ENCODE measurements at regions not wholly inside any gene's neighbourhood (a gene's known extent, or its start where the extent isn't known, plus 50 kb on each side); places are given as distances from the start of the nearest gene placed in this dataset.

DNA sequence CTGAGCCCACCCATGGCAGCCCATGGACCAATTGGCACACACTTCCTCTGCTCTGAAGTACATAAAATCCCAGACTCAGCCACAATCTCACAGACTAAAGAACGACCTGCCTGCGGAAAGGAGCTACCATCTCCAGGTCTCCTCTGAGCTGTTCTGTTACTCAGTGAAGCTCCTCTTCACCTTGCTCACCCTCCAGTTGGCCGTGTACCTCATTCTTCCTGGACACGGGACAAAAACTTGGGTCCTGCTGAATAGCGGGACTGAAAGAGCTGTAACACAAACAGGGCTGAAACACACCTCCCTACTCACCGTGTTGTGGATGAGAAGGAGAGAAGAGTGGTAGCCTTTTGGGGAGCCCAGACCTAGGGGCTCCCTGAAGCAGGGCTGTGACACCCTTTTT lies 128.7 kb downstream of the GAS1 start:
- Histone ChIP-seq H3K27me3 (no peaks in the 10 kb centered on the region), H3K36me3 (no peaks in the 10 kb centered on the region), H3K9me3 (no peaks in the 10 kb centered on the region), H3K4me1 (no peaks in the 10 kb centered on the region), H3K4me3 (ENCODE audit: low read depth, low read length) (no peak overlapping the region)
- TF ChIP-seq, protein P1, sequence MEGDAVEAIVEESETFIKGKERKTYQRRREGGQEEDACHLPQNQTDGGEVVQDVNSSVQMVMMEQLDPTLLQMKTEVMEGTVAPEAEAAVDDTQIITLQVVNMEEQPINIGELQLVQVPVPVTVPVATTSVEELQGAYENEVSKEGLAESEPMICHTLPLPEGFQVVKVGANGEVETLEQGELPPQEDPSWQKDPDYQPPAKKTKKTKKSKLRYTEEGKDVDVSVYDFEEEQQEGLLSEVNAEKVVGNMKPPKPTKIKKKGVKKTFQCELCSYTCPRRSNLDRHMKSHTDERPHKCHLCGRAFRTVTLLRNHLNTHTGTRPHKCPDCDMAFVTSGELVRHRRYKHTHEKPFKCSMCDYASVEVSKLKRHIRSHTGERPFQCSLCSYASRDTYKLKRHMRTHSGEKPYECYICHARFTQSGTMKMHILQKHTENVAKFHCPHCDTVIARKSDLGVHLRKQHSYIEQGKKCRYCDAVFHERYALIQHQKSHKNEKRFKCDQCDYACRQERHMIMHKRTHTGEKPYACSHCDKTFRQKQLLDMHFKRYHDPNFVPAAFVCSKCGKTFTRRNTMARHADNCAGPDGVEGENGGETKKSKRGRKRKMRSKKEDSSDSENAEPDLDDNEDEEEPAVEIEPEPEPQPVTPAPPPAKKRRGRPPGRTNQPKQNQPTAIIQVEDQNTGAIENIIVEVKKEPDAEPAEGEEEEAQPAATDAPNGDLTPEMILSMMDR (IDR thresholded peaks at IDR 0.05; ENCODE audit: low read depth, low read length) = no peak
- no peak for DNase-seq

DNA sequence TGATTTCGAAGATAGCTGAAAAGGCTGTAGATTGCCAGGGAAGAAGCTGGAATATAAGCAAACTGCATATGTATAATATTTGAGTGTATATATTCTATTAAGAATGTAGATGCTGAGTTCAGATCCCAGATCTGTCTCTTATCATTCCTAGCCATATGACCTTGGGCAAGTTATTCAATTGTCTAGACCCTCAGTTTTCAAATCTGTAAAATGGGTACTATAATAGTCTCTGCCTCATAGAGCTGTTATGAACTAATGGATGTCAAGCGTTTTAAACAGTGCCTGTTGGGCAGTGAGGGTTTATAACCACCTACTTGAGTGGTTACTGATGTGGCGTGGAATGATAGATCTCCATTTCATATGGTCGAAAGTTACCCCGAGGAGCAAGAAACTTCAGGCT lies 130.4 kb downstream of the GAS1 start:
- DNase-seq = no peak
- Histone ChIP-seq H3K4me3 (ENCODE audit: low read depth, low read length) (no peak overlapping the region), H3K9me3 (no peaks in the 10 kb centered on the region), H3K27me3 (no peaks in the 10 kb centered on the region), H3K4me1 (no peaks in the 10 kb centered on the region), H3K36me3 (no peaks in the 10 kb centered on the region)
- TF ChIP-seq, protein P1 (IDR thresholded peaks at IDR 0.05; ENCODE audit: low read depth, low read length) = no peak

DNA sequence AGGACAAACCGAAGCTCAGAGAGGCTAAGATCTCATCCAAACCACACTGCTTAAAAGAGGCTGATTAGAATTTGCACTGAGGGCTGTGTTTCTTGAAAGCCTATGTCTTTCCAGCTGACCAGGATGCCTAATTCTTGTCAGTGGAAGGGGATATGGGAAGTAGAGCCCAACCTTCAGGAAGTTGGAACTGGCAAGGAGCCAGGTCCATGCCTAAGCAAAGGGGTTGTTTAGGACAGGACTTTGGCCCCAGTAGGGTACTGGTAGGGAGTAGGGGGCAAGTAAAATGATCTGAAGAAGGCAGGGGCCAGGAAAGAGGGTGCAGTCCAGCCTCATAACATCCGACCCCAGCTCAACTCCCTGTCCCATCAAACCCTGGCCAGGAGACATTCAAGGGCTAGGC lies 130.9 kb downstream of the GAS1 start:
- no peak for DNase-seq
- H3K36me3 ChIP-seq = no peaks in the 10 kb centered on the region
- no peaks in the 10 kb centered on the region for H3K4me1 ChIP-seq
- H3K4me3 ChIP-seq (ENCODE audit: low read depth, low read length) = no peak overlapping the region
- H3K27me3 ChIP-seq = no peaks in the 10 kb centered on the region
- TF ChIP-seq, protein P1 (IDR thresholded peaks at IDR 0.05; ENCODE audit: low read depth, low read length) = no peak
- H3K9me3 ChIP-seq = no peaks in the 10 kb centered on the region

DNA sequence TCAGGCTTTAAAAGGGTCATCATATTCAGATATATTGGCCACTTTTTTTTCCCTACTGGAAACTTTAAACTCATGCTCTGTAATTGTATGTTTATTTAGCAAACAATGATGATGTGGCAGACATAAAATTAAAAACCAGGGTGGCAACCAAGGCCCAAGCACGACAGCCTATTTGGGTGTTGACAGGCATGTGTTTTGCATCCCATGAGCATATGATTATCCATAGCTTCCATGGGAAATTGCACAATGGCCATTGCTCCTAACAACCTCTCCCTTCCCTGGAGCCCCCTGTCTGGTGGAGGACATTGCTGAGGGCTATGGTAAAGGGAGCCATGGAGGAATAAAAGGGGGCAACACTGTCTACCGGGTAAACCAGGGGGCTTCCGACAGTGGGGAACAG lies 134.7 kb downstream of the GAS1 start:
- DNase-seq = no peak
- no peaks in the 10 kb centered on the region for H3K36me3 ChIP-seq
- no peaks in the 10 kb centered on the region for H3K9me3 ChIP-seq
- H3K4me3 ChIP-seq (ENCODE audit: low read depth, low read length) = no peak overlapping the region
- no peaks in the 10 kb centered on the region for H3K27me3 ChIP-seq
- H3K4me1 ChIP-seq = no peaks in the 10 kb centered on the region
- TF ChIP-seq, protein P1 (IDR thresholded peaks at IDR 0.05; ENCODE audit: low read depth, low read length) = no peak

DNA sequence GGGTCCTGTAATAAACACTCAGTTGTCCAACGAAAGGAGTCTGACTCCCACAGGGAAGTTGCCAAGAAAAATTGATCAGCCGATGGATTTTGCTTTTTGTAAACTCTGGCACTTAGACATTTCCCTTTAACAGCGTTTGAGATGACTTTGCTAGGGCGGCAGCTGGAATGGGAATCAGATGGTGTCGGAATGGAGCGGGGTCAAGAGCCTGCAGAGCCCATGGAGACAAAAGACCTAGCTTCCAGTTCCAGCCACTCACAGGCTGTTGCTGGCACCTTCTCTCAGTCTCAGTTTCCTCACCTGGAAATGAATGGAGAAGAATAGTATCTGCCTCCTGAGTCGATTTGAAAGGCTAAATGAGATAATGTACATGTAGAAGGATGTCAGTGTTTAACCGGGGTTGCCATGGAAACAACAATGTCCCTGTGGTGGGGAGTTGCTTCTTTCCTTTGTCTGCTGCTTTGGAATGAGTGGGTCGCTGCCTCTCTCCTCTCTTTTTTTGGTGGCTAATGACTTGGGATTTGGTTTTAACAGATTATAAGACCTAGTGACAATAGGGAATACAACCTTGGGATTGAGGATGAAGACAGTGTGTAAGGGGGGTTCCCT lies 137.4 kb downstream of the GAS1 start:
- Histone ChIP-seq H3K27me3 (no peaks in the 10 kb centered on the region), H3K4me1 (no peaks in the 10 kb centered on the region), H3K36me3 (no peaks in the 10 kb centered on the region), H3K9me3 (no peaks in the 10 kb centered on the region), H3K4me3 (ENCODE audit: low read depth, low read length) (no peak overlapping the region)
- DNase-seq = no peak
- TF ChIP-seq, protein P1 (IDR thresholded peaks at IDR 0.05; ENCODE audit: low read depth, low read length) = no peak

DNA sequence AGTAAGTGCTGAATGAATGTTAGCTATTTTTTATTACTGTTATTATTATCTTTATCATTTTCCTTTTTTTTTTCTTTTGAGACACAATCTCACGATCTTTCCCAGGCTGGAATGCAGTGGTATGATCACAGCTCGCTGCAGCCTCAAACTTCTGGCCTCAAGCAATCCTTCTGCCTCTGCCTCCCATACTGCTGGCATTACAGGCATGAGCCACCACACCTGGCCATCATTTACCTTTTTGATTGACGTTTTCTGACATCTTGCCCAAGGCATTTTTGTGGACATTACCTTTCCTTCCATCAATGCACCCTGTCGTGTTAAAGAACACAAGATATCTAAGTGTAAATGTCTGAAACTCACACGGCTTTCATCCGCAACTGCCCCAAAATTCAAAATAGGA lies 138.2 kb downstream of the GAS1 start:
- Histone ChIP-seq H3K27me3 (no peaks in the 10 kb centered on the region), H3K36me3 (no peaks in the 10 kb centered on the region), H3K4me1 (no peaks in the 10 kb centered on the region), H3K4me3 (ENCODE audit: low read depth, low read length) (no peak overlapping the region), H3K9me3 (no peaks in the 10 kb centered on the region)
- TF ChIP-seq, protein P1 (IDR thresholded peaks at IDR 0.05; ENCODE audit: low read depth, low read length) = no peak
- no peak for DNase-seq
